GM23338 (cell line): ENCODE measurements at regions not wholly inside any gene's neighbourhood (a gene's known extent, or its start where the extent isn't known, plus 50 kb on each side); places are given as distances from the start of the nearest gene placed in this dataset.

Experiments used
- ATAC-seq: fragments of 200-7000 bp; cut with Tn5 transposase; 3 replicates; pipeline ENCODE4 v1.9.1; 2020
- DNase-seq: peaks from one replicate; pipeline ENCODE4 v3.0.0-alpha.2; 2015; ENCODE audit warnings: low spot score
- H2AFZ ChIP-seq: fragments of 200-600 bp; sonication (generic); 2 replicates; pipeline ENCODE4 v1.8.0; 2016; ENCODE audit warnings: antibody characterized with exemption, mild to moderate bottlenecking, moderate library complexity
- H3F3A ChIP-seq: fragments of 200-600 bp; sonication (generic); replicated peaks from 2 replicates; pipeline ENCODE4 v1.8.0; 2017; ENCODE audit warnings: antibody characterized with exemption, mixed run types, low read depth
- H3K27ac ChIP-seq: fragments of 200-600 bp; sonication (generic); 2 replicates; pipeline ENCODE4 v1.6.1; 2016; ENCODE audit warnings: low read depth
- H3K27me3 ChIP-seq: fragments of 200-600 bp; sonication (generic); 2 replicates; pipeline ENCODE4 v1.8.0; 2016; ENCODE audit warnings: mild to moderate bottlenecking, mixed run types, moderate library complexity; ENCODE audit not compliant: insufficient read depth
- H3K36me3 ChIP-seq: fragments of 200-600 bp; sonication (generic); 2 replicates; pipeline ENCODE4 v1.8.0; 2016; ENCODE audit warnings: mild to moderate bottlenecking; ENCODE audit not compliant: insufficient read depth
- H3K4me1 ChIP-seq: fragments of 200-600 bp; sonication (generic); 2 replicates; pipeline ENCODE4 v1.8.0; 2016; ENCODE audit warnings: mild to moderate bottlenecking, moderate library complexity; ENCODE audit not compliant: insufficient read depth
- H3K4me2 ChIP-seq: fragments of 200-600 bp; sonication (generic); 2 replicates; pipeline ENCODE4 v1.7.1; 2017; ENCODE audit warnings: mixed run types
- H3K4me3 ChIP-seq: fragments of 200-600 bp; sonication (generic); 2 replicates; pipeline ENCODE4 v1.6.1; 2016; ENCODE audit warnings: mixed run types
- H3K79me2 ChIP-seq: fragments of 200-600 bp; sonication (generic); replicated peaks from 2 replicates; pipeline ENCODE4 v1.8.0; 2017; ENCODE audit warnings: mild to moderate bottlenecking; ENCODE audit not compliant: insufficient read depth
- H3K9me2 ChIP-seq: fragments of 200-600 bp; sonication (generic); 2 replicates; pipeline ENCODE4 v1.8.0; 2017; ENCODE audit not compliant: insufficient read depth
- H4K20me1 ChIP-seq: fragments of 200-600 bp; sonication (generic); replicated peaks from 2 replicates; pipeline ENCODE4 v1.8.0; 2017; ENCODE audit warnings: mild to moderate bottlenecking; ENCODE audit not compliant: insufficient read depth
- H3K27ac Mint-ChIP-seq: 2 replicates; pipeline ENCODE4 v1.8.0; 2020; ENCODE audit warnings: inconsistent platforms, mild to moderate bottlenecking, moderate library complexity, mixed read lengths
- H3K27me3 Mint-ChIP-seq: 3 replicates; pipeline ENCODE4 v1.8.0; 2022; ENCODE audit warnings: low read depth, mild to moderate bottlenecking, moderate library complexity, mixed read lengths, inconsistent platforms; ENCODE audit not compliant: insufficient read depth, poor library complexity
- H3K36me3 Mint-ChIP-seq: 3 replicates; pipeline ENCODE4 v1.8.0; 2021; ENCODE audit warnings: low read depth, mild to moderate bottlenecking, inconsistent platforms, moderate library complexity, mixed read lengths
- H3K4me1 Mint-ChIP-seq: 3 replicates; pipeline ENCODE4 v1.8.0; 2020; ENCODE audit warnings: mild to moderate bottlenecking, inconsistent platforms, mixed read lengths
- H3K4me3 Mint-ChIP-seq: 3 replicates; pipeline ENCODE4 v1.8.0; 2021; ENCODE audit warnings: moderate library complexity, mild to moderate bottlenecking, inconsistent platforms, mixed read lengths
- H3K9me3 Mint-ChIP-seq: 3 replicates; pipeline ENCODE4 v1.8.0; 2020; ENCODE audit warnings: moderate library complexity, mild to moderate bottlenecking, inconsistent platforms, mixed read lengths
- CREB1 ChIP-seq: fragments of 250-450 bp; sonication (Bioruptor Pico); IDR thresholded peaks from 2 replicates; pipeline ENCODE4 v1.5.0; 2020; ENCODE audit warnings: low read depth, mild to moderate bottlenecking, moderate library complexity
- EZH2 ChIP-seq: fragments of 200-600 bp; sonication (generic); IDR thresholded peaks from one replicate; pipeline ENCODE4 v1.8.0; 2017; ENCODE audit warnings: antibody characterized with exemption, mild to moderate bottlenecking, low read depth; ENCODE audit not compliant: unreplicated experiment
- EZH2phosphoT487 ChIP-seq: fragments of 200-600 bp; sonication (generic); IDR thresholded peaks from one replicate; pipeline ENCODE4 v1.8.1; 2018; ENCODE audit warnings: antibody characterized with exemption; ENCODE audit not compliant: unreplicated experiment
- JUNB ChIP-seq: IDR thresholded peaks from one replicate; pipeline ENCODE4 v1.6.1; 2016; ENCODE audit warnings: antibody characterized with exemption; ENCODE audit not compliant: unreplicated experiment
- NANOG ChIP-seq: IDR thresholded peaks from 2 replicates; pipeline ENCODE4 v1.6.1; 2016; ENCODE audit warnings: antibody characterized with exemption, borderline replicate concordance
- POLR2AphosphoS5 ChIP-seq: IDR thresholded peaks from 2 replicates; pipeline ENCODE4 v1.6.1; 2016; ENCODE audit warnings: antibody characterized with exemption, low read depth
- STAT1 ChIP-seq: IDR thresholded peaks from one replicate; pipeline ENCODE4 v1.6.1; 2016; ENCODE audit warnings: antibody characterized with exemption; ENCODE audit not compliant: unreplicated experiment
- ZNF114 ChIP-seq: fragments of 250-450 bp; sonication (Bioruptor Pico); IDR thresholded peaks from 2 replicates; pipeline ENCODE4 v1.5.0; 2020; ENCODE audit warnings: mild to moderate bottlenecking, moderate library complexity
- ZNF331 ChIP-seq: fragments of 250-450 bp; sonication (Bioruptor Pico); IDR thresholded peaks from 2 replicates; pipeline ENCODE4 v1.5.0; 2020; ENCODE audit warnings: low read depth, mild to moderate bottlenecking, moderate library complexity
- TF ChIP-seq, protein P1 (sequence below): IDR thresholded peaks from one replicate; pipeline ENCODE4 v1.6.1; 2018; ENCODE audit warnings: antibody characterized with exemption; ENCODE audit not compliant: unreplicated experiment
- TF ChIP-seq, protein P2 (sequence below): fragments of 250-450 bp; sonication (Bioruptor Pico); IDR thresholded peaks from 2 replicates; pipeline ENCODE4 v1.5.0; 2020; ENCODE audit warnings: mild to moderate bottlenecking, moderate library complexity
- TF ChIP-seq, protein P3 (sequence below): IDR thresholded peaks from 2 replicates; pipeline ENCODE4 v1.6.1; 2016; ENCODE audit warnings: antibody characterized with exemption
- TF ChIP-seq, protein P4 (sequence below), 2 experiments: fragments of 200-600 bp in 1 of 2; sonication (generic) in 1 of 2; conservative IDR thresholded peaks; 2 replicates each; pipeline versions ENCODE4 v1.5.1 to v1.6.1; 2016 to 2017; ENCODE audit warnings: antibody characterized with exemption in 2 of 2, low read depth in 2 of 2, mild to moderate bottlenecking in 2 of 2, moderate library complexity in 1 of 2

DNA sequence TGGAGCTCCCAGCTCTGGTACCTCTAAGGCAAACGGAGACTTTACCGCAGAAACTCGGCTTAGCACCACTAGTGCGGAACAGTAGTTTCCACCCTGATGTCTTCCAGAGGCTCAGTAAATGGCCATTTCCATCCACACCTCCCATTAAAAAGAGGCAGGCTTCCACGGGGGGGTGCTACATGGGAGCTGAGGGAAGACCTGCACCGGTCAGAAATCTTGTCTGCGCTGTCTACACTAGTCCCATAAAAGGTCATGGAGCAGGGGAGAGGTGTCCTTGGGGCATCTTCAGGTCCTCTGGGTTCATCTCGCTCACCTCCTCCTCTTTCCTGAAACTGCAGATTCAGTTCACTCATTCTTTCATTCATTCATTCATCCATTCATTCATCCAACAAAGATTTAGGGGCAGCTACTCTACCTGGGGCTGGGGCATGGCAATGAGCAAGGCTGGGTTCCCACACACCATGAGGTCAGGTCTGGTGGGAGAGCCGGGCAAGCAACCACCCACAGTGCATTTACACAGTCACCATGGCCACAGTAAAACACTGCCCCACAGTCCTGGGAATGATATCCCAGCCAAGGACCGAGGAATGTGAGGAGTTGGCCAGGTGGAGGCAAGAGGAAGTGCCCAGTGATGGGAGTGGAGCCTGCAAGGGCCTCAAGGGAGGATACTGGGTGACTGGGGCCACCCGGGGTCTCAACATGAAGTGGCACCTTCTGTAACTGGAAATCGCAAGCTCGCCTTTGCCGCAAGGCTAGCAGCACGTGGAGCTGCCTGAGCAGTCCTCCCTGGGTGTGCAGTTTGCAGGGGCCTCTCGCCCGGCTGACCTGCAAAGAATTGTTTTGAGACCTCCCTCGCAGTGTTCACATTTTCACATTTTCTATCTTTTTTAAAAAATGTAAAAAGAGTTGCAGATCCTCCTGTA lies 180.2 kb upstream of the RAB6C start:
- Mint-ChIP-seq H3K27me3 (peaks cover 6% of the 10 kb centered on the region), H3K9me3 (no peaks in the 10 kb centered on the region; the same call in 2 of the 3 replicates), H3K4me1 (peaks cover 23% of the 10 kb centered on the region), H3K4me3 (no peak overlapping the region), H3K27ac (no peak overlapping the region), H3K36me3 (no peaks in the 10 kb centered on the region; the same call in 2 of the 3 replicates)
- Histone ChIP-seq H3K4me1 (peaks cover 19% of the 10 kb centered on the region), H4K20me1 (no peaks in the 10 kb centered on the region), H3K4me2 (no peak overlapping the region), H3K79me2 (no peaks in the 10 kb centered on the region), H3K27ac (no peak overlapping the region), H3F3A (no peaks in the 10 kb centered on the region), H2AFZ (no peak overlapping the region), H3K9me2 (no peaks in the 10 kb centered on the region), H3K27me3 (no peaks in the 10 kb centered on the region), H3K36me3 (no peaks in the 10 kb centered on the region), H3K4me3 (no peak overlapping the region)
- ATAC-seq (no peak), DNase-seq (no peak)
- TF ChIP-seq, protein P1, sequence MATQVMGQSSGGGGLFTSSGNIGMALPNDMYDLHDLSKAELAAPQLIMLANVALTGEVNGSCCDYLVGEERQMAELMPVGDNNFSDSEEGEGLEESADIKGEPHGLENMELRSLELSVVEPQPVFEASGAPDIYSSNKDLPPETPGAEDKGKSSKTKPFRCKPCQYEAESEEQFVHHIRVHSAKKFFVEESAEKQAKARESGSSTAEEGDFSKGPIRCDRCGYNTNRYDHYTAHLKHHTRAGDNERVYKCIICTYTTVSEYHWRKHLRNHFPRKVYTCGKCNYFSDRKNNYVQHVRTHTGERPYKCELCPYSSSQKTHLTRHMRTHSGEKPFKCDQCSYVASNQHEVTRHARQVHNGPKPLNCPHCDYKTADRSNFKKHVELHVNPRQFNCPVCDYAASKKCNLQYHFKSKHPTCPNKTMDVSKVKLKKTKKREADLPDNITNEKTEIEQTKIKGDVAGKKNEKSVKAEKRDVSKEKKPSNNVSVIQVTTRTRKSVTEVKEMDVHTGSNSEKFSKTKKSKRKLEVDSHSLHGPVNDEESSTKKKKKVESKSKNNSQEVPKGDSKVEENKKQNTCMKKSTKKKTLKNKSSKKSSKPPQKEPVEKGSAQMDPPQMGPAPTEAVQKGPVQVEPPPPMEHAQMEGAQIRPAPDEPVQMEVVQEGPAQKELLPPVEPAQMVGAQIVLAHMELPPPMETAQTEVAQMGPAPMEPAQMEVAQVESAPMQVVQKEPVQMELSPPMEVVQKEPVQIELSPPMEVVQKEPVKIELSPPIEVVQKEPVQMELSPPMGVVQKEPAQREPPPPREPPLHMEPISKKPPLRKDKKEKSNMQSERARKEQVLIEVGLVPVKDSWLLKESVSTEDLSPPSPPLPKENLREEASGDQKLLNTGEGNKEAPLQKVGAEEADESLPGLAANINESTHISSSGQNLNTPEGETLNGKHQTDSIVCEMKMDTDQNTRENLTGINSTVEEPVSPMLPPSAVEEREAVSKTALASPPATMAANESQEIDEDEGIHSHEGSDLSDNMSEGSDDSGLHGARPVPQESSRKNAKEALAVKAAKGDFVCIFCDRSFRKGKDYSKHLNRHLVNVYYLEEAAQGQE: no peak
- TF ChIP-seq NANOG (no peak), ZNF114 (CRISPR knock-in tag) (no peak), EZH2phosphoT487 (no peak), POLR2AphosphoS5 (no peak), CREB1 (no peak), JUNB (no peak), STAT1 (no peak), ZNF331 (no peak), EZH2 (no peak)
- TF ChIP-seq, protein P2, sequence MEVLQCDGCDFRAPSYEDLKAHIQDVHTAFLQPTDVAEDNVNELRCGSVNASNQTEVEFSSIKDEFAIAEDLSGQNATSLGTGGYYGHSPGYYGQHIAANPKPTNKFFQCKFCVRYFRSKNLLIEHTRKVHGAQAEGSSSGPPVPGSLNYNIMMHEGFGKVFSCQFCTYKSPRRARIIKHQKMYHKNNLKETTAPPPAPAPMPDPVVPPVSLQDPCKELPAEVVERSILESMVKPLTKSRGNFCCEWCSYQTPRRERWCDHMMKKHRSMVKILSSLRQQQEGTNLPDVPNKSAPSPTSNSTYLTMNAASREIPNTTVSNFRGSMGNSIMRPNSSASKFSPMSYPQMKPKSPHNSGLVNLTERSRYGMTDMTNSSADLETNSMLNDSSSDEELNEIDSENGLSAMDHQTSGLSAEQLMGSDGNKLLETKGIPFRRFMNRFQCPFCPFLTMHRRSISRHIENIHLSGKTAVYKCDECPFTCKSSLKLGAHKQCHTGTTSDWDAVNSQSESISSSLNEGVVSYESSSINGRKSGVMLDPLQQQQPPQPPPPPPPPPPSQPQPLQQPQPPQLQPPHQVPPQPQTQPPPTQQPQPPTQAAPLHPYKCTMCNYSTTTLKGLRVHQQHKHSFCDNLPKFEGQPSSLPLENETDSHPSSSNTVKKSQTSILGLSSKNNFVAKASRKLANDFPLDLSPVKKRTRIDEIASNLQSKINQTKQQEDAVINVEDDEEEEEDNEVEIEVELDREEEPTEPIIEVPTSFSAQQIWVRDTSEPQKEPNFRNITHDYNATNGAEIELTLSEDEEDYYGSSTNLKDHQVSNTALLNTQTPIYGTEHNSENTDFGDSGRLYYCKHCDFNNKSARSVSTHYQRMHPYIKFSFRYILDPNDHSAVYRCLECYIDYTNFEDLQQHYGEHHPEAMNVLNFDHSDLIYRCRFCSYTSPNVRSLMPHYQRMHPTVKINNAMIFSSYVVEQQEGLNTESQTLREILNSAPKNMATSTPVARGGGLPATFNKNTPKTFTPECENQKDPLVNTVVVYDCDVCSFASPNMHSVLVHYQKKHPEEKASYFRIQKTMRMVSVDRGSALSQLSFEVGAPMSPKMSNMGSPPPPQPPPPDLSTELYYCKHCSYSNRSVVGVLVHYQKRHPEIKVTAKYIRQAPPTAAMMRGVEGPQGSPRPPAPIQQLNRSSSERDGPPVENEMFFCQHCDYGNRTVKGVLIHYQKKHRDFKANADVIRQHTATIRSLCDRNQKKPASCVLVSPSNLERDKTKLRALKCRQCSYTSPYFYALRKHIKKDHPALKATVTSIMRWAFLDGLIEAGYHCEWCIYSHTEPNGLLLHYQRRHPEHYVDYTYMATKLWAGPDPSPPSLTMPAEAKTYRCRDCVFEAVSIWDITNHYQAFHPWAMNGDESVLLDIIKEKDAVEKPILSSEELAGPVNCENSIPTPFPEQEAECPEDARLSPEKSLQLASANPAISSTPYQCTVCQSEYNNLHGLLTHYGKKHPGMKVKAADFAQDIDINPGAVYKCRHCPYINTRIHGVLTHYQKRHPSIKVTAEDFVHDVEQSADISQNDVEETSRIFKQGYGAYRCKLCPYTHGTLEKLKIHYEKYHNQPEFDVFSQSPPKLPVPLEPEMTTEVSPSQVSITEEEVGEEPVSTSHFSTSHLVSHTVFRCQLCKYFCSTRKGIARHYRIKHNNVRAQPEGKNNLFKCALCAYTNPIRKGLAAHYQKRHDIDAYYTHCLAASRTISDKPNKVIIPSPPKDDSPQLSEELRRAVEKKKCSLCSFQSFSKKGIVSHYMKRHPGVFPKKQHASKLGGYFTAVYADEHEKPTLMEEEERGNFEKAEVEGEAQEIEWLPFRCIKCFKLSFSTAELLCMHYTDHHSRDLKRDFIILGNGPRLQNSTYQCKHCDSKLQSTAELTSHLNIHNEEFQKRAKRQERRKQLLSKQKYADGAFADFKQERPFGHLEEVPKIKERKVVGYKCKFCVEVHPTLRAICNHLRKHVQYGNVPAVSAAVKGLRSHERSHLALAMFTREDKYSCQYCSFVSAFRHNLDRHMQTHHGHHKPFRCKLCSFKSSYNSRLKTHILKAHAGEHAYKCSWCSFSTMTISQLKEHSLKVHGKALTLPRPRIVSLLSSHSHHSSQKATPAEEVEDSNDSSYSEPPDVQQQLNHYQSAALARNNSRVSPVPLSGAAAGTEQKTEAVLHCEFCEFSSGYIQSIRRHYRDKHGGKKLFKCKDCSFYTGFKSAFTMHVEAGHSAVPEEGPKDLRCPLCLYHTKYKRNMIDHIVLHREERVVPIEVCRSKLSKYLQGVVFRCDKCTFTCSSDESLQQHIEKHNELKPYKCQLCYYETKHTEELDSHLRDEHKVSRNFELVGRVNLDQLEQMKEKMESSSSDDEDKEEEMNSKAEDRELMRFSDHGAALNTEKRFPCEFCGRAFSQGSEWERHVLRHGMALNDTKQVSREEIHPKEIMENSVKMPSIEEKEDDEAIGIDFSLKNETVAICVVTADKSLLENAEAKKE (CRISPR knock-in tag): no peak
- TF ChIP-seq, protein P3, sequence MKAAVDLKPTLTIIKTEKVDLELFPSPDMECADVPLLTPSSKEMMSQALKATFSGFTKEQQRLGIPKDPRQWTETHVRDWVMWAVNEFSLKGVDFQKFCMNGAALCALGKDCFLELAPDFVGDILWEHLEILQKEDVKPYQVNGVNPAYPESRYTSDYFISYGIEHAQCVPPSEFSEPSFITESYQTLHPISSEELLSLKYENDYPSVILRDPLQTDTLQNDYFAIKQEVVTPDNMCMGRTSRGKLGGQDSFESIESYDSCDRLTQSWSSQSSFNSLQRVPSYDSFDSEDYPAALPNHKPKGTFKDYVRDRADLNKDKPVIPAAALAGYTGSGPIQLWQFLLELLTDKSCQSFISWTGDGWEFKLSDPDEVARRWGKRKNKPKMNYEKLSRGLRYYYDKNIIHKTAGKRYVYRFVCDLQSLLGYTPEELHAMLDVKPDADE: no peak
- TF ChIP-seq, protein P4, sequence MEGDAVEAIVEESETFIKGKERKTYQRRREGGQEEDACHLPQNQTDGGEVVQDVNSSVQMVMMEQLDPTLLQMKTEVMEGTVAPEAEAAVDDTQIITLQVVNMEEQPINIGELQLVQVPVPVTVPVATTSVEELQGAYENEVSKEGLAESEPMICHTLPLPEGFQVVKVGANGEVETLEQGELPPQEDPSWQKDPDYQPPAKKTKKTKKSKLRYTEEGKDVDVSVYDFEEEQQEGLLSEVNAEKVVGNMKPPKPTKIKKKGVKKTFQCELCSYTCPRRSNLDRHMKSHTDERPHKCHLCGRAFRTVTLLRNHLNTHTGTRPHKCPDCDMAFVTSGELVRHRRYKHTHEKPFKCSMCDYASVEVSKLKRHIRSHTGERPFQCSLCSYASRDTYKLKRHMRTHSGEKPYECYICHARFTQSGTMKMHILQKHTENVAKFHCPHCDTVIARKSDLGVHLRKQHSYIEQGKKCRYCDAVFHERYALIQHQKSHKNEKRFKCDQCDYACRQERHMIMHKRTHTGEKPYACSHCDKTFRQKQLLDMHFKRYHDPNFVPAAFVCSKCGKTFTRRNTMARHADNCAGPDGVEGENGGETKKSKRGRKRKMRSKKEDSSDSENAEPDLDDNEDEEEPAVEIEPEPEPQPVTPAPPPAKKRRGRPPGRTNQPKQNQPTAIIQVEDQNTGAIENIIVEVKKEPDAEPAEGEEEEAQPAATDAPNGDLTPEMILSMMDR (conservative IDR thresholded peaks at IDR 0.05; ENCODE audit: low read depth in 2 of 2): no peak
